Astrocyte of the spinal cord (primary cell): ENCODE measurements at regions not wholly inside any gene's neighbourhood (a gene's known extent, or its start where the extent isn't known, plus 50 kb on each side); places are given as distances from the start of the nearest gene placed in this dataset.

ENCODE experiments used
- DNase-seq: peaks from one replicate; pipeline ENCODE4 v3.0.0; 2011; ENCODE audit warnings: low read depth, low spot score
- H3K4me3 ChIP-seq: 2 replicates; pipeline ENCODE4 v1.5.1; 2011; ENCODE audit warnings: low read depth, mild to moderate bottlenecking, low read length, moderate library complexity
- in situ Hi-C: cut with HindIII; loops from 2 replicates; pipeline ENCODE4 v1.10.0; 2017; ENCODE audit warnings: low sequenced_read_pairs
- TF ChIP-seq, protein P1 (sequence below): IDR thresholded peaks from 2 replicates; pipeline ENCODE4 v1.5.1; 2012; ENCODE audit warnings: low read depth, mild to moderate bottlenecking, low read length, inconsistent platforms

GRCh38 chr3:156764751-156765150, 61.4 kb upstream of the LEKR1 start:
- TF ChIP-seq, protein P1, sequence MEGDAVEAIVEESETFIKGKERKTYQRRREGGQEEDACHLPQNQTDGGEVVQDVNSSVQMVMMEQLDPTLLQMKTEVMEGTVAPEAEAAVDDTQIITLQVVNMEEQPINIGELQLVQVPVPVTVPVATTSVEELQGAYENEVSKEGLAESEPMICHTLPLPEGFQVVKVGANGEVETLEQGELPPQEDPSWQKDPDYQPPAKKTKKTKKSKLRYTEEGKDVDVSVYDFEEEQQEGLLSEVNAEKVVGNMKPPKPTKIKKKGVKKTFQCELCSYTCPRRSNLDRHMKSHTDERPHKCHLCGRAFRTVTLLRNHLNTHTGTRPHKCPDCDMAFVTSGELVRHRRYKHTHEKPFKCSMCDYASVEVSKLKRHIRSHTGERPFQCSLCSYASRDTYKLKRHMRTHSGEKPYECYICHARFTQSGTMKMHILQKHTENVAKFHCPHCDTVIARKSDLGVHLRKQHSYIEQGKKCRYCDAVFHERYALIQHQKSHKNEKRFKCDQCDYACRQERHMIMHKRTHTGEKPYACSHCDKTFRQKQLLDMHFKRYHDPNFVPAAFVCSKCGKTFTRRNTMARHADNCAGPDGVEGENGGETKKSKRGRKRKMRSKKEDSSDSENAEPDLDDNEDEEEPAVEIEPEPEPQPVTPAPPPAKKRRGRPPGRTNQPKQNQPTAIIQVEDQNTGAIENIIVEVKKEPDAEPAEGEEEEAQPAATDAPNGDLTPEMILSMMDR = no peak
- DNase-seq = no peak
- no peak overlapping the region for H3K4me3 ChIP-seq
- in situ Hi-C loops = no loop called here

GRCh38 chr3:156768390-156768789, 57.8 kb upstream of the LEKR1 start:
- in situ Hi-C loops = no loop called here
- H3K4me3 ChIP-seq = no peak overlapping the region
- TF ChIP-seq, protein P1 = no peak
- no peak for DNase-seq

- TF ChIP-seq, protein P1 = no peak
- H3K4me3 ChIP-seq = no peak overlapping the region
- peak; percentile 32 for DNase-seq
- in situ Hi-C loops = no loop called here
These were observed 56.2 kb upstream of the LEKR1 start for GRCh38 chr3:156769721-156770654.

DNA sequence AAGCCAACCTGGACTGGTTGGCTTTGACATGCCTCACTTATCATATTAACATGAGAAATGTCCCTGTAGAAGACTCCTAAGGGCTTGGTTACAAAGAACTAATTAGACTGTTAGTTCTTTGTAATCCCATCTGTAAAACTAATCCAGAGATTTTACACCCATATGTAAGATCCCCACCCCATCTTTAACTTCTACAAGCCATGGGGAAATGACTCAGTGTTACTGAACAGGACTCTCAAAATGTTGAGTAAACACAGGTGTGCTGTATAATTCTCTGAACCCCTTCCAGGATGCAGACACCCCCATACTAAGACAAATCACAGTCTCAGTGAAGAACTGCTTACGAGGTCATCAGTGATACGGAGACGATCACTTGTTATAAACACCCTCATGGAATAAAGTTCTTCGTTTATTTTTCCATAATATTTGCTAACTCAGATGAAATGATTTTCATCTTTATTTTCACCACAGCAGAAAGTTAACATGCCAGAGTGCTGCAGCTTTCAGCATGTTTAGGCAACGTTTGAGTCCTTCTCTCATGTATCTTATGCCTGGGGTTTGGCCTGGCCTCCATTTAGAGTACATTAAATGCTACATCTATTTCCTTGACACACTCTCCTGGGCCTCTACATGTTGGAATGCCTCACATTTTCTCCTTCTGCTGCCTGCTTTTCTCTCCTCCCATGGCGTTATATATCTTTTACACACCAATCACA, 55.3 kb upstream of the LEKR1 start:
- H3K4me3 ChIP-seq = no peak overlapping the region
- TF ChIP-seq, protein P1 = no peak
- in situ Hi-C loops = no loop called here
- DNase-seq = no peak

DNA sequence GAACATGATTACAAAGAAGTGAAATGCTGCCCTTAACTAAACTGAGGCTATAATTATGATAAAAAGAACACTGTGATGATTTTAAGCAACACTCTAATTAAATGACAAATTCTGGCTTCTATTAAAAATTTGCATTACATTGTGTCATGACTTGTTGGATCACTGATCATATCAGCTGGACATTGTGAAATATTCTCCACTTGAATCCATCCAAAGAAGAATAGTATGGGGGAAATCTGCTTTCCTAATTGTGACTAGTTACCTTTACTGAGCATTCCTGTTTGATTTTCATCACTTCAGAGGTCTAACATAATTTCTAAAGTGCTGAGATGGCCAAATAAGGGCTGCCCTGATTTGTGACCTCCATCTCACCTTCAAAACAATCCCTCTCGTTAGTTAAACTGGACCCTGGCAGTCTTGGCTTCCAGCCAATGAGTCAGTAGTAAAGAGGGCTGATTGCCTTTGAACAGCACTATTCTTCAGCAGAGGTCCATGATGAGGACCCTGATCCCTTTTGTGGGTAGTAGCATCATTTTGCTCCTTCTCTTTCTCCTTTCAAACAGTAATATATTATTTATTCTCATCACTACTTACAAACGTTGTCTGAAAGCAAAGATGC, 53.5 kb upstream of the LEKR1 start:
- TF ChIP-seq, protein P1 = no peak
- in situ Hi-C loops = no loop called here
- peak; percentile 39 for DNase-seq
- H3K4me3 ChIP-seq = no peak overlapping the region

DNA sequence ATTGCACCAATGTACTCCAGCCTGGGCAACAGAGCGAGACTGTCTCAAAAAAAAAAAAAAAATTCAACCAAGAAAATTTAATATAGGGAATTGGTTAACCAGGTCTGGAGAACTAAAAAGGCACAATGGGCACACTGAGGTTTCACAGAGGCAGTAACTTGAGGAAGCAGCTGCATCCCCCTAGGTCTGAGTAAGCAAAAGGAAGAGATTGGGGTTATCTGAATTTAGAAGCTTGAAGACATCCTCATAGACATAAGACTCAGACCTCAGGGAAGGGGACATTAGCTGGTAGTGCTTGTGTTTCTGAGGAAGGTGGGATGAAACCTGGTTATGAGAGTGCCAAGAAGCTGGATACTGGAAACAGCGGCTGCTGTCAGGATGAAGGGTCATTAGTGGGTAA, 50.1 kb upstream of the LEKR1 start:
- no peak for DNase-seq
- H3K4me3 ChIP-seq = no peak overlapping the region

More for the DNA sequence above, 50.1 kb upstream of the LEKR1 start:
- in situ Hi-C loops = no loop called here
- TF ChIP-seq, protein P1 = no peak
